ENCODE measurements at regions not wholly inside any gene's neighbourhood (a gene's known extent, or its start where the extent isn't known, plus 50 kb on each side); places are given as distances from the start of the nearest gene placed in this dataset.

DNA sequence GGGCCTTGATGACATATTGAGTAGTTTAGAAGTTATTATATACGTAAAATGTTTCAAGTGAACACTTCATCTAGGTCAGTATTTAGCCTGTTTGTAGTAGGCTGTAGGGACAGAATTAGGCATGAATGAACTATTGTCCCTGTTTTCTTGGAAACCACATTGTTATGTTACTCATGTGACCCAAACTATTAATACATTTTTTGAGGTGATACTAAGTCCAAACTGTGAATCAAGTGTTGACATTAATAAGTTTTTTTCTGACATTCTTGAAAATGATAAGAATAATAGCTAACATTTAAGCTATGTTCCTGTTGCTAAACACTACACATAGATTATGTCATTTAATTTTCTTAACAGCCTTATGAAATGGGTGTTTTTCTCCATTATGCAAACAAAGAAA, 1642.7 kb upstream of the WWC1 start:
- CTCF ChIA-PET = no interaction called here
- H3K27me3 Mint-ChIP-seq (ENCODE audit: low read depth) = no peaks in the 10 kb centered on the region
- peaks cover 6% of the 10 kb centered on the region for H3K4me1 Mint-ChIP-seq
- no peak overlapping the region for H3K27ac Mint-ChIP-seq
- H3K36me3 Mint-ChIP-seq = peaks cover 1% of the 10 kb centered on the region; the same call in 1 of the 2 replicates
- ATAC-seq (no peak), DNase-seq (ENCODE audit: low spot score) (no peak)
- POLR2A ChIA-PET = interaction anchor here (0.7 kb wide), 1 partner anchor 241 kb away, joined by 4 read pairs; no protein-coding TSS in a partner anchor
- no peak overlapping the region for H3K4me3 Mint-ChIP-seq
- TF ChIP-seq, protein P1, sequence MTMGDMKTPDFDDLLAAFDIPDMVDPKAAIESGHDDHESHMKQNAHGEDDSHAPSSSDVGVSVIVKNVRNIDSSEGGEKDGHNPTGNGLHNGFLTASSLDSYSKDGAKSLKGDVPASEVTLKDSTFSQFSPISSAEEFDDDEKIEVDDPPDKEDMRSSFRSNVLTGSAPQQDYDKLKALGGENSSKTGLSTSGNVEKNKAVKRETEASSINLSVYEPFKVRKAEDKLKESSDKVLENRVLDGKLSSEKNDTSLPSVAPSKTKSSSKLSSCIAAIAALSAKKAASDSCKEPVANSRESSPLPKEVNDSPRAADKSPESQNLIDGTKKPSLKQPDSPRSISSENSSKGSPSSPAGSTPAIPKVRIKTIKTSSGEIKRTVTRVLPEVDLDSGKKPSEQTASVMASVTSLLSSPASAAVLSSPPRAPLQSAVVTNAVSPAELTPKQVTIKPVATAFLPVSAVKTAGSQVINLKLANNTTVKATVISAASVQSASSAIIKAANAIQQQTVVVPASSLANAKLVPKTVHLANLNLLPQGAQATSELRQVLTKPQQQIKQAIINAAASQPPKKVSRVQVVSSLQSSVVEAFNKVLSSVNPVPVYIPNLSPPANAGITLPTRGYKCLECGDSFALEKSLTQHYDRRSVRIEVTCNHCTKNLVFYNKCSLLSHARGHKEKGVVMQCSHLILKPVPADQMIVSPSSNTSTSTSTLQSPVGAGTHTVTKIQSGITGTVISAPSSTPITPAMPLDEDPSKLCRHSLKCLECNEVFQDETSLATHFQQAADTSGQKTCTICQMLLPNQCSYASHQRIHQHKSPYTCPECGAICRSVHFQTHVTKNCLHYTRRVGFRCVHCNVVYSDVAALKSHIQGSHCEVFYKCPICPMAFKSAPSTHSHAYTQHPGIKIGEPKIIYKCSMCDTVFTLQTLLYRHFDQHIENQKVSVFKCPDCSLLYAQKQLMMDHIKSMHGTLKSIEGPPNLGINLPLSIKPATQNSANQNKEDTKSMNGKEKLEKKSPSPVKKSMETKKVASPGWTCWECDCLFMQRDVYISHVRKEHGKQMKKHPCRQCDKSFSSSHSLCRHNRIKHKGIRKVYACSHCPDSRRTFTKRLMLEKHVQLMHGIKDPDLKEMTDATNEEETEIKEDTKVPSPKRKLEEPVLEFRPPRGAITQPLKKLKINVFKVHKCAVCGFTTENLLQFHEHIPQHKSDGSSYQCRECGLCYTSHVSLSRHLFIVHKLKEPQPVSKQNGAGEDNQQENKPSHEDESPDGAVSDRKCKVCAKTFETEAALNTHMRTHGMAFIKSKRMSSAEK (CRISPR knock-in tag; IDR thresholded peaks at IDR 0.05; ENCODE audit: borderline replicate concordance) = no peak
- TF ChIP-seq KAT7 (CRISPR knock-in tag; IDR thresholded peaks at IDR 0.05; ENCODE audit: borderline replicate concordance) = no peak
- no peak for TF ChIP-seq ZNF416 (CRISPR knock-in tag; IDR thresholded peaks at IDR 0.05)
- peaks cover 6% of the 10 kb centered on the region; the same call in 1 of the 2 replicates for H3K9me3 Mint-ChIP-seq

DNA sequence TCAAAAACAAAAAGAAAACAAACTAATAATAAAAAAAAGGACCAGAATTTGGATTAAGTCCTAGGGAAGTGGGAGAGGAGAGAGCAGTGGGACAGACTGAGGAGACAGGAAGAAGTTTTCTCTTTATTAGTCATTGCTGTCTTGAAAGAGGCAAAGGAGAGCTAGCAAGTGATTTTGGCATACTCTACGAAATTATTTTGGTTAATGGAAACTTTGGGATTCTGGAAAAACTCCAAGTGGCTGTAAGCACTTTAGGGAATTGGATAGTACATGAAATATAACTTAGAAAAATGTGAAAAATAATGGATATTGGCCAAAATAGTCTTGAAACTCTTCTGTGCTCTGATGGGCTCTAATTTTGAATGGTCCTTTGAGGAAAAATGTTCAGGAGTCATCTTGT, 1641.8 kb upstream of the WWC1 start:
- Mint-ChIP-seq H3K4me3 (no peak overlapping the region), H3K36me3 (peaks cover 7% of the 10 kb centered on the region), H3K4me1 (peaks cover 3% of the 10 kb centered on the region), H3K27me3 (ENCODE audit: low read depth) (no peaks in the 10 kb centered on the region), H3K9me3 (peaks cover 13% of the 10 kb centered on the region; the same call in 1 of the 2 replicates), H3K27ac (no peak overlapping the region)
- ChIA-PET CTCF (no interaction called here), POLR2A (no interaction called here)
- ATAC-seq = no peak
- no peak for DNase-seq (ENCODE audit: low spot score)
- TF ChIP-seq MXD4 (CRISPR knock-in tag; IDR thresholded peaks at IDR 0.05; ENCODE audit: borderline replicate concordance) (no peak), GTF2I (CRISPR knock-in tag; conservative IDR thresholded peaks at IDR 0.05) (no peak), RORB (CRISPR knock-in tag; IDR thresholded peaks at IDR 0.05) (no peak), CREM (CRISPR knock-in tag; IDR thresholded peaks at IDR 0.05) (no peak), MYBL2 (CRISPR knock-in tag; IDR thresholded peaks at IDR 0.05) (no peak), TCF7 (CRISPR knock-in tag; IDR thresholded peaks at IDR 0.05; ENCODE audit: low read depth) (no peak), FOXK1 (CRISPR knock-in tag; IDR thresholded peaks at IDR 0.05) (no peak), ZNF671 (CRISPR knock-in tag; IDR thresholded peaks at IDR 0.05) (no peak), ETV6 (CRISPR knock-in tag; IDR thresholded peaks at IDR 0.05) (no peak)
- TF ChIP-seq, protein P2, sequence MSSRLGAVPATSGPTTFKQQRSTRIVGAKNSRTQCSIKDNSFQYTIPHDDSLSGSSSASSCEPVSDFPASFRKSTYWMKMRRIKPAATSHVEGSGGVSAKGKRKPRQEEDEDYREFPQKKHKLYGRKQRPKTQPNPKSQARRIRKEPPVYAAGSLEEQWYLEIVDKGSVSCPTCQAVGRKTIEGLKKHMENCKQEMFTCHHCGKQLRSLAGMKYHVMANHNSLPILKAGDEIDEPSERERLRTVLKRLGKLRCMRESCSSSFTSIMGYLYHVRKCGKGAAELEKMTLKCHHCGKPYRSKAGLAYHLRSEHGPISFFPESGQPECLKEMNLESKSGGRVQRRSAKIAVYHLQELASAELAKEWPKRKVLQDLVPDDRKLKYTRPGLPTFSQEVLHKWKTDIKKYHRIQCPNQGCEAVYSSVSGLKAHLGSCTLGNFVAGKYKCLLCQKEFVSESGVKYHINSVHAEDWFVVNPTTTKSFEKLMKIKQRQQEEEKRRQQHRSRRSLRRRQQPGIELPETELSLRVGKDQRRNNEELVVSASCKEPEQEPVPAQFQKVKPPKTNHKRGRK (CRISPR knock-in tag; IDR thresholded peaks at IDR 0.05; ENCODE audit: borderline replicate concordance) = no peak
- TF ChIP-seq, protein P3, sequence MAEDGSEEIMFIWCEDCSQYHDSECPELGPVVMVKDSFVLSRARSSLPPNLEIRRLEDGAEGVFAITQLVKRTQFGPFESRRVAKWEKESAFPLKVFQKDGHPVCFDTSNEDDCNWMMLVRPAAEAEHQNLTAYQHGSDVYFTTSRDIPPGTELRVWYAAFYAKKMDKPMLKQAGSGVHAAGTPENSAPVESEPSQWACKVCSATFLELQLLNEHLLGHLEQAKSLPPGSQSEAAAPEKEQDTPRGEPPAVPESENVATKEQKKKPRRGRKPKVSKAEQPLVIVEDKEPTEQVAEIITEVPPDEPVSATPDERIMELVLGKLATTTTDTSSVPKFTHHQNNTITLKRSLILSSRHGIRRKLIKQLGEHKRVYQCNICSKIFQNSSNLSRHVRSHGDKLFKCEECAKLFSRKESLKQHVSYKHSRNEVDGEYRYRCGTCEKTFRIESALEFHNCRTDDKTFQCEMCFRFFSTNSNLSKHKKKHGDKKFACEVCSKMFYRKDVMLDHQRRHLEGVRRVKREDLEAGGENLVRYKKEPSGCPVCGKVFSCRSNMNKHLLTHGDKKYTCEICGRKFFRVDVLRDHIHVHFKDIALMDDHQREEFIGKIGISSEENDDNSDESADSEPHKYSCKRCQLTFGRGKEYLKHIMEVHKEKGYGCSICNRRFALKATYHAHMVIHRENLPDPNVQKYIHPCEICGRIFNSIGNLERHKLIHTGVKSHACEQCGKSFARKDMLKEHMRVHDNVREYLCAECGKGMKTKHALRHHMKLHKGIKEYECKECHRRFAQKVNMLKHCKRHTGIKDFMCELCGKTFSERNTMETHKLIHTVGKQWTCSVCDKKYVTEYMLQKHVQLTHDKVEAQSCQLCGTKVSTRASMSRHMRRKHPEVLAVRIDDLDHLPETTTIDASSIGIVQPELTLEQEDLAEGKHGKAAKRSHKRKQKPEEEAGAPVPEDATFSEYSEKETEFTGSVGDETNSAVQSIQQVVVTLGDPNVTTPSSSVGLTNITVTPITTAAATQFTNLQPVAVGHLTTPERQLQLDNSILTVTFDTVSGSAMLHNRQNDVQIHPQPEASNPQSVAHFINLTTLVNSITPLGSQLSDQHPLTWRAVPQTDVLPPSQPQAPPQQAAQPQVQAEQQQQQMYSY (CRISPR knock-in tag; IDR thresholded peaks at IDR 0.05) = no peak
- TF ChIP-seq, protein P4, sequence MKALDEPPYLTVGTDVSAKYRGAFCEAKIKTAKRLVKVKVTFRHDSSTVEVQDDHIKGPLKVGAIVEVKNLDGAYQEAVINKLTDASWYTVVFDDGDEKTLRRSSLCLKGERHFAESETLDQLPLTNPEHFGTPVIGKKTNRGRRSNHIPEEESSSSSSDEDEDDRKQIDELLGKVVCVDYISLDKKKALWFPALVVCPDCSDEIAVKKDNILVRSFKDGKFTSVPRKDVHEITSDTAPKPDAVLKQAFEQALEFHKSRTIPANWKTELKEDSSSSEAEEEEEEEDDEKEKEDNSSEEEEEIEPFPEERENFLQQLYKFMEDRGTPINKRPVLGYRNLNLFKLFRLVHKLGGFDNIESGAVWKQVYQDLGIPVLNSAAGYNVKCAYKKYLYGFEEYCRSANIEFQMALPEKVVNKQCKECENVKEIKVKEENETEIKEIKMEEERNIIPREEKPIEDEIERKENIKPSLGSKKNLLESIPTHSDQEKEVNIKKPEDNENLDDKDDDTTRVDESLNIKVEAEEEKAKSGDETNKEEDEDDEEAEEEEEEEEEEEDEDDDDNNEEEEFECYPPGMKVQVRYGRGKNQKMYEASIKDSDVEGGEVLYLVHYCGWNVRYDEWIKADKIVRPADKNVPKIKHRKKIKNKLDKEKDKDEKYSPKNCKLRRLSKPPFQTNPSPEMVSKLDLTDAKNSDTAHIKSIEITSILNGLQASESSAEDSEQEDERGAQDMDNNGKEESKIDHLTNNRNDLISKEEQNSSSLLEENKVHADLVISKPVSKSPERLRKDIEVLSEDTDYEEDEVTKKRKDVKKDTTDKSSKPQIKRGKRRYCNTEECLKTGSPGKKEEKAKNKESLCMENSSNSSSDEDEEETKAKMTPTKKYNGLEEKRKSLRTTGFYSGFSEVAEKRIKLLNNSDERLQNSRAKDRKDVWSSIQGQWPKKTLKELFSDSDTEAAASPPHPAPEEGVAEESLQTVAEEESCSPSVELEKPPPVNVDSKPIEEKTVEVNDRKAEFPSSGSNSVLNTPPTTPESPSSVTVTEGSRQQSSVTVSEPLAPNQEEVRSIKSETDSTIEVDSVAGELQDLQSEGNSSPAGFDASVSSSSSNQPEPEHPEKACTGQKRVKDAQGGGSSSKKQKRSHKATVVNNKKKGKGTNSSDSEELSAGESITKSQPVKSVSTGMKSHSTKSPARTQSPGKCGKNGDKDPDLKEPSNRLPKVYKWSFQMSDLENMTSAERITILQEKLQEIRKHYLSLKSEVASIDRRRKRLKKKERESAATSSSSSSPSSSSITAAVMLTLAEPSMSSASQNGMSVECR (CRISPR knock-in tag; IDR thresholded peaks at IDR 0.05; ENCODE audit: borderline replicate concordance) = no peak
- TF ChIP-seq, protein P5, sequence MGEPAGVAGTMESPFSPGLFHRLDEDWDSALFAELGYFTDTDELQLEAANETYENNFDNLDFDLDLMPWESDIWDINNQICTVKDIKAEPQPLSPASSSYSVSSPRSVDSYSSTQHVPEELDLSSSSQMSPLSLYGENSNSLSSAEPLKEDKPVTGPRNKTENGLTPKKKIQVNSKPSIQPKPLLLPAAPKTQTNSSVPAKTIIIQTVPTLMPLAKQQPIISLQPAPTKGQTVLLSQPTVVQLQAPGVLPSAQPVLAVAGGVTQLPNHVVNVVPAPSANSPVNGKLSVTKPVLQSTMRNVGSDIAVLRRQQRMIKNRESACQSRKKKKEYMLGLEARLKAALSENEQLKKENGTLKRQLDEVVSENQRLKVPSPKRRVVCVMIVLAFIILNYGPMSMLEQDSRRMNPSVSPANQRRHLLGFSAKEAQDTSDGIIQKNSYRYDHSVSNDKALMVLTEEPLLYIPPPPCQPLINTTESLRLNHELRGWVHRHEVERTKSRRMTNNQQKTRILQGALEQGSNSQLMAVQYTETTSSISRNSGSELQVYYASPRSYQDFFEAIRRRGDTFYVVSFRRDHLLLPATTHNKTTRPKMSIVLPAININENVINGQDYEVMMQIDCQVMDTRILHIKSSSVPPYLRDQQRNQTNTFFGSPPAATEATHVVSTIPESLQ (CRISPR knock-in tag; IDR thresholded peaks at IDR 0.05) = no peak
- TF ChIP-seq, protein P6, sequence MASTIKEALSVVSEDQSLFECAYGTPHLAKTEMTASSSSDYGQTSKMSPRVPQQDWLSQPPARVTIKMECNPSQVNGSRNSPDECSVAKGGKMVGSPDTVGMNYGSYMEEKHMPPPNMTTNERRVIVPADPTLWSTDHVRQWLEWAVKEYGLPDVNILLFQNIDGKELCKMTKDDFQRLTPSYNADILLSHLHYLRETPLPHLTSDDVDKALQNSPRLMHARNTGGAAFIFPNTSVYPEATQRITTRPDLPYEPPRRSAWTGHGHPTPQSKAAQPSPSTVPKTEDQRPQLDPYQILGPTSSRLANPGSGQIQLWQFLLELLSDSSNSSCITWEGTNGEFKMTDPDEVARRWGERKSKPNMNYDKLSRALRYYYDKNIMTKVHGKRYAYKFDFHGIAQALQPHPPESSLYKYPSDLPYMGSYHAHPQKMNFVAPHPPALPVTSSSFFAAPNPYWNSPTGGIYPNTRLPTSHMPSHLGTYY (CRISPR knock-in tag; IDR thresholded peaks at IDR 0.05) = no peak
